ENCODE measurements at regions not wholly inside any gene's neighbourhood (a gene's known extent, or its start where the extent isn't known, plus 50 kb on each side); places are given as distances from the start of the nearest gene placed in this dataset.

GRCh38 chr3:40661284-40661683, 136.5 kb downstream of the ZNF621 start:
- no peak for TF ChIP-seq CTCF (conservative IDR thresholded peaks at IDR 0.05; ENCODE audit: low read depth)
- H3K27ac ChIP-seq: no peak overlapping the region
- no peak for DNase-seq (ENCODE audit: low spot score)
- CTCF ChIA-PET: no interaction called here
- POLR2A ChIA-PET (ENCODE audit: low non-redundant PET): no interaction called here

- no peak for TF ChIP-seq CTCF (conservative IDR thresholded peaks at IDR 0.05; ENCODE audit: low read depth)
- no peak for DNase-seq (ENCODE audit: low spot score)
- ChIA-PET CTCF (no interaction called here), POLR2A (ENCODE audit: low non-redundant PET) (no interaction called here)
- no peak overlapping the region for H3K27ac ChIP-seq
Measured at GRCh38 chr3:40663280-40663679, 138.5 kb downstream of the ZNF621 start.

GRCh38 chr3:40669176-40669575, 144.4 kb downstream of the ZNF621 start:
- no peak overlapping the region for H3K27ac ChIP-seq
- no peak for TF ChIP-seq CTCF (conservative IDR thresholded peaks at IDR 0.05; ENCODE audit: low read depth)
- DNase-seq (ENCODE audit: low spot score): no peak
- ChIA-PET POLR2A (ENCODE audit: low non-redundant PET) (no interaction called here), CTCF (no interaction called here)

GRCh38 chr3:40672861-40673260, 148.1 kb downstream of the ZNF621 start:
- no peak overlapping the region for H3K27ac ChIP-seq
- TF ChIP-seq CTCF (conservative IDR thresholded peaks at IDR 0.05; ENCODE audit: low read depth): no peak
- POLR2A ChIA-PET (ENCODE audit: low non-redundant PET): no interaction called here
- DNase-seq (ENCODE audit: low spot score): no peak
- CTCF ChIA-PET: no interaction called here

GRCh38 chr3:40677321-40677720, 152.6 kb downstream of the ZNF621 start:
- TF ChIP-seq CTCF (conservative IDR thresholded peaks at IDR 0.05; ENCODE audit: low read depth): no peak
- DNase-seq (ENCODE audit: low spot score): no peak
- no peak overlapping the region for H3K27ac ChIP-seq
- POLR2A ChIA-PET (ENCODE audit: low non-redundant PET): no interaction called here
- CTCF ChIA-PET: no interaction called here

- DNase-seq (ENCODE audit: low spot score): no peak
- no peak overlapping the region for H3K27ac ChIP-seq
- TF ChIP-seq CTCF (conservative IDR thresholded peaks at IDR 0.05; ENCODE audit: low read depth): no peak
- POLR2A ChIA-PET (ENCODE audit: low non-redundant PET): no interaction called here
- CTCF ChIA-PET: no interaction called here
Measured at GRCh38 chr3:40677749-40678148, 153.0 kb downstream of the ZNF621 start.

- H3K27ac ChIP-seq: no peak overlapping the region
- ChIA-PET POLR2A (ENCODE audit: low non-redundant PET) (no interaction called here), CTCF (no interaction called here)
- no peak for DNase-seq (ENCODE audit: low spot score)
- TF ChIP-seq CTCF (conservative IDR thresholded peaks at IDR 0.05; ENCODE audit: low read depth): no peak
Measured at GRCh38 chr3:40679290-40679689, 154.5 kb downstream of the ZNF621 start.
